Caco-2 (cell line): ENCODE measurements at regions not wholly inside any gene's neighbourhood (a gene's known extent, or its start where the extent isn't known, plus 50 kb on each side); places are given as distances from the start of the nearest gene placed in this dataset.

Experiments
- BruUV-seq: library from RNA; stranded (reverse); fragments of 400-500 nt; replicated peaks from 2 replicates; lab custom pipeline; 2021; lab: Mats Ljungman, UMichigan
- CTCF ChIA-PET: fragments of 300-600 bp; sonication (Branson Sonifier 250); formaldehyde crosslinking; loops from one replicate; lab custom pipeline; 2022; ENCODE audit warnings: antibody characterized with exemption; lab: Charles Lee
- POLR2A ChIA-PET: fragments of 300-600 bp; sonication (Branson Sonifier 250); formaldehyde crosslinking; loops from one replicate; lab custom pipeline; 2022; ENCODE audit warnings: antibody characterized with exemption; lab: Charles Lee
- DNase-seq, 2 experiments: peaks; one replicate each; pipeline versions ENCODE4 v3.0.0 to v3.0.0-alpha.2; 2020 to 2022
- H3K27me3 ChIP-seq: replicated peaks from 2 replicates; pipeline ENCODE4 v1.6.0; 2011; ENCODE audit warnings: low read length; ENCODE audit not compliant: control insufficient read depth, insufficient read depth
- H3K36me3 ChIP-seq: 2 replicates; pipeline ENCODE4 v1.5.1; 2011; ENCODE audit warnings: low read length; ENCODE audit not compliant: control insufficient read depth, insufficient read depth
- H3K4me1 ChIP-seq: fragments of 250-450 bp; sonication (Bioruptor Pico); 2 replicates; pipeline ENCODE4 v1.5.1; 2020; ENCODE audit warnings: mild to moderate bottlenecking
- H3K4me3 ChIP-seq: 2 replicates; pipeline ENCODE4 v1.5.1; 2011; ENCODE audit warnings: low read depth, mild to moderate bottlenecking, control low read depth, low read length
- H3K9me3 ChIP-seq: fragments of 250-450 bp; sonication (Bioruptor Pico); 2 replicates; pipeline ENCODE4 v1.5.1; 2020; ENCODE audit warnings: mild to moderate bottlenecking, moderate library complexity
- H3K27ac Mint-ChIP-seq: one replicate; pipeline ENCODE4 v1.8.0; 2022; ENCODE audit warnings: mixed read lengths; ENCODE audit not compliant: unreplicated experiment
- H3K27me3 Mint-ChIP-seq: one replicate; pipeline ENCODE4 v1.8.0; 2022; ENCODE audit warnings: mixed read lengths; ENCODE audit not compliant: insufficient read depth, unreplicated experiment
- H3K36me3 Mint-ChIP-seq: one replicate; pipeline ENCODE4 v1.8.0; 2022; ENCODE audit warnings: mild to moderate bottlenecking, mixed read lengths; ENCODE audit not compliant: insufficient read depth, unreplicated experiment
- H3K4me1 Mint-ChIP-seq: one replicate; pipeline ENCODE4 v1.8.0; 2022; ENCODE audit warnings: low read depth, mixed read lengths; ENCODE audit not compliant: unreplicated experiment
- H3K4me3 Mint-ChIP-seq: one replicate; pipeline ENCODE4 v1.8.0; 2022; ENCODE audit warnings: mild to moderate bottlenecking, moderate library complexity, mixed read lengths; ENCODE audit not compliant: unreplicated experiment
- H3K9me3 Mint-ChIP-seq: one replicate; pipeline ENCODE4 v1.8.0; 2022; ENCODE audit warnings: mixed read lengths; ENCODE audit not compliant: unreplicated experiment
- CTCF ChIP-seq, 2 experiments: fragments of 200-600 bp in 1 of 2; IDR thresholded peaks; 1 replicate in 1 of 2; 2 replicates in 1 of 2; pipeline versions ENCODE4 v1.5.1 to v1.8.0; 2011 to 2022; ENCODE audit warnings: antibody characterized with exemption in 1 of 2, control low read depth in 1 of 2, inconsistent platforms in 1 of 2, low read depth in 1 of 2, low read length in 1 of 2, mild to moderate bottlenecking in 1 of 2, moderate library complexity in 1 of 2; ENCODE audit not compliant: insufficient read depth in 1 of 2, severe bottlenecking in 1 of 2, unreplicated experiment in 1 of 2
- intact Hi-C: fragments of 100-400 bp; cut with micrococcal nuclease; formaldehyde crosslinking; loops from one replicate; pipeline ENCODE4 v1.10.0; 2022; ENCODE audit not compliant: unreplicated experiment

- Histone ChIP-seq H3K4me1 (peaks cover 6% of the 10 kb centered on the region; the same call in 1 of the 2 replicates), H3K27me3 (no peaks in the 10 kb centered on the region), H3K4me3 (no peak overlapping the region), H3K9me3 (no peaks in the 10 kb centered on the region), H3K36me3 (no peaks in the 10 kb centered on the region)
- Mint-ChIP-seq H3K4me3 (no peak overlapping the region), H3K27me3 (no peaks in the 10 kb centered on the region), H3K4me1 (no peaks in the 10 kb centered on the region), H3K27ac (no peak overlapping the region), H3K36me3 (no peaks in the 10 kb centered on the region), H3K9me3 (no peaks in the 10 kb centered on the region)
- intact Hi-C loops = no loop called here
- CTCF ChIA-PET = interaction anchor here (1.2 kb wide), 1 partner anchor 112 kb away, joined by 4 read pairs; no protein-coding TSS in a partner anchor
- no TSS peak for BruUV-seq
- POLR2A ChIA-PET = no interaction called here
- TF ChIP-seq CTCF (IDR thresholded peaks at IDR 0.05; ENCODE audit: insufficient read depth in 1 of 2, low read depth in 1 of 2, low read length in 1 of 2, severe bottlenecking in 1 of 2, unreplicated experiment in 1 of 2) = no peak
- no peak for DNase-seq
These were observed 223.0 kb upstream of the MCTP2 start for GRCh38 chr15:94008104-94009074.

GRCh38 chr15:94004697-94005096 is 226.7 kb upstream of the MCTP2 start:
- Histone ChIP-seq H3K9me3 (no peaks in the 10 kb centered on the region), H3K36me3 (no peaks in the 10 kb centered on the region), H3K4me1 (peaks cover 15% of the 10 kb centered on the region), H3K27me3 (no peaks in the 10 kb centered on the region), H3K4me3 (no peak overlapping the region)
- no TSS peak for BruUV-seq
- no peaks in the 10 kb centered on the region for H3K27me3 Mint-ChIP-seq
- no peaks in the 10 kb centered on the region for H3K9me3 Mint-ChIP-seq
- intact Hi-C loops = no loop called here
- DNase-seq = peak; percentile 23 to 46
- H3K4me1 Mint-ChIP-seq = peaks cover 4% of the 10 kb centered on the region
- ChIA-PET CTCF (interaction anchor here (1.1 kb wide), 1 partner anchor 115 kb away, joined by 3 read pairs; no protein-coding TSS in a partner anchor), POLR2A (no interaction called here)
- no peak overlapping the region for H3K27ac Mint-ChIP-seq
- TF ChIP-seq CTCF (IDR thresholded peaks at IDR 0.05; ENCODE audit: insufficient read depth in 1 of 2, low read depth in 1 of 2, low read length in 1 of 2, severe bottlenecking in 1 of 2, unreplicated experiment in 1 of 2) = no peak
- no peaks in the 10 kb centered on the region for H3K36me3 Mint-ChIP-seq
- no peak overlapping the region for H3K4me3 Mint-ChIP-seq

- Mint-ChIP-seq H3K36me3 (no peaks in the 10 kb centered on the region), H3K9me3 (no peaks in the 10 kb centered on the region), H3K27ac (no peak overlapping the region), H3K4me1 (peaks cover 15% of the 10 kb centered on the region), H3K27me3 (no peaks in the 10 kb centered on the region), H3K4me3 (no peak overlapping the region)
- Histone ChIP-seq H3K4me1 (peaks cover 25% of the 10 kb centered on the region), H3K27me3 (no peaks in the 10 kb centered on the region), H3K36me3 (no peaks in the 10 kb centered on the region), H3K4me3 (no peak overlapping the region), H3K9me3 (no peaks in the 10 kb centered on the region)
- TF ChIP-seq CTCF (IDR thresholded peaks at IDR 0.05; ENCODE audit: insufficient read depth in 1 of 2, low read depth in 1 of 2, low read length in 1 of 2, severe bottlenecking in 1 of 2, unreplicated experiment in 1 of 2) = no peak
- intact Hi-C loops = no loop called here
- POLR2A ChIA-PET = no interaction called here
- DNase-seq = no peak
- BruUV-seq = no TSS peak
- CTCF ChIA-PET = no interaction called here
These were observed 229.3 kb upstream of the MCTP2 start for GRCh38 chr15:94002041-94002440.
